Neural progenitor cell (in vitro differentiated cells): ENCODE measurements at regions not wholly inside any gene's neighbourhood (a gene's known extent, or its start where the extent isn't known, plus 50 kb on each side); places are given as distances from the start of the nearest gene placed in this dataset.

ENCODE experiments used
- EZH2 ChIP-seq: fragments of 200-600 bp; sonication (generic); IDR thresholded peaks from 2 replicates; pipeline ENCODE4 v1.6.1; 2017; ENCODE audit warnings: antibody characterized with exemption, mild to moderate bottlenecking, moderate library complexity
- TF ChIP-seq, protein P1 (sequence below): fragments of 200-600 bp; sonication (generic); IDR thresholded peaks from 2 replicates; pipeline ENCODE4 v1.5.1; 2017; ENCODE audit warnings: antibody characterized with exemption, mild to moderate bottlenecking

DNA sequence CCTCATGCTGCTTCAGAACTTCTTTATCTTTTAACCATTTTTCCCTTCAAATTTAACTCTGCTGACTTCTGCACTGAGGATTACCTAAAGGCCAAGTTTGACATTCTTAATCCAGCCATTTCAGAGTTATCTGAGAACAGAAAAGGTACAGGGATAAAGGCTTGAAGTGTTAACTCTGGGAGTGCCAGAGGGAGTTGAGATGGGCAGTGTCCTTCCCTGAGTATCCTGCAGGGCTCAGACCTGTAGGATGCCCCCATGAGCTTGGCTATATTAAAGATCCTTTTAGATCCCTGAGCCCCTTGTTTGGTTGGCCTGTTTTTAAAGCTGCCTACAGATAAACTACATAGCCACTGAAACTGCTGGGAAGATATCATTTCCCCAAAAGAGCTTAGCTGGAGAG is 268.4 kb upstream of the KIRREL3 start:
- TF ChIP-seq, protein P1, sequence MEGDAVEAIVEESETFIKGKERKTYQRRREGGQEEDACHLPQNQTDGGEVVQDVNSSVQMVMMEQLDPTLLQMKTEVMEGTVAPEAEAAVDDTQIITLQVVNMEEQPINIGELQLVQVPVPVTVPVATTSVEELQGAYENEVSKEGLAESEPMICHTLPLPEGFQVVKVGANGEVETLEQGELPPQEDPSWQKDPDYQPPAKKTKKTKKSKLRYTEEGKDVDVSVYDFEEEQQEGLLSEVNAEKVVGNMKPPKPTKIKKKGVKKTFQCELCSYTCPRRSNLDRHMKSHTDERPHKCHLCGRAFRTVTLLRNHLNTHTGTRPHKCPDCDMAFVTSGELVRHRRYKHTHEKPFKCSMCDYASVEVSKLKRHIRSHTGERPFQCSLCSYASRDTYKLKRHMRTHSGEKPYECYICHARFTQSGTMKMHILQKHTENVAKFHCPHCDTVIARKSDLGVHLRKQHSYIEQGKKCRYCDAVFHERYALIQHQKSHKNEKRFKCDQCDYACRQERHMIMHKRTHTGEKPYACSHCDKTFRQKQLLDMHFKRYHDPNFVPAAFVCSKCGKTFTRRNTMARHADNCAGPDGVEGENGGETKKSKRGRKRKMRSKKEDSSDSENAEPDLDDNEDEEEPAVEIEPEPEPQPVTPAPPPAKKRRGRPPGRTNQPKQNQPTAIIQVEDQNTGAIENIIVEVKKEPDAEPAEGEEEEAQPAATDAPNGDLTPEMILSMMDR = no peak
- no peak for TF ChIP-seq EZH2
